ENCODE measurements at regions not wholly inside any gene's neighbourhood (a gene's known extent, or its start where the extent isn't known, plus 50 kb on each side); places are given as distances from the start of the nearest gene placed in this dataset.

DNA sequence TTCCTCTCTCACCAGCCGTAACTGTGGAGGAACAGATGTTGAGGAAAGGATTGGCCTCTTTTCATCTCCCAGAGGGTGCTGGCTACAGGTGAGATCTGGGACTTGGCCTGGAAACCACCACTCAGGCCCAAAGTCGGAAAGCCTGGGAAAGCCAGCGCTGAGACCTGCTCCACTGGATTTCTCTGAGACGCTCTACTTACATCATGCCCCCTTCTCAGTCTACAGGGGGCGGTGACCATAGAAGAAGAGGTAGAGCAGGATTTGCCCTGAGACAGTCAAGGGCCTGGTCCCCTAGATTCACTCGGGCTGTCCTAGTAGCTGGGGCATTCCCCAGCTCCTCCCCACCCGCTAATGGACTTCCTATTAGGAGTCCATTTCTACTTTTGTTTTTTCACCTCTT is 80.9 kb downstream of the C3orf38 start:
- ATAC-seq, result no peak
- 94 to 98% methylated on average over 7 of the region's 7 CpGs for WGBS, 2 donors
- H3K9me3 ChIP-seq, result no peaks in the 10 kb centered on the region
- H3K4me3 ChIP-seq, result no peak overlapping the region
- H3K36me3 ChIP-seq, result no peaks in the 10 kb centered on the region
- intact Hi-C loops (cut with DNase I), result no loop called here
- TF ChIP-seq, protein P1, sequence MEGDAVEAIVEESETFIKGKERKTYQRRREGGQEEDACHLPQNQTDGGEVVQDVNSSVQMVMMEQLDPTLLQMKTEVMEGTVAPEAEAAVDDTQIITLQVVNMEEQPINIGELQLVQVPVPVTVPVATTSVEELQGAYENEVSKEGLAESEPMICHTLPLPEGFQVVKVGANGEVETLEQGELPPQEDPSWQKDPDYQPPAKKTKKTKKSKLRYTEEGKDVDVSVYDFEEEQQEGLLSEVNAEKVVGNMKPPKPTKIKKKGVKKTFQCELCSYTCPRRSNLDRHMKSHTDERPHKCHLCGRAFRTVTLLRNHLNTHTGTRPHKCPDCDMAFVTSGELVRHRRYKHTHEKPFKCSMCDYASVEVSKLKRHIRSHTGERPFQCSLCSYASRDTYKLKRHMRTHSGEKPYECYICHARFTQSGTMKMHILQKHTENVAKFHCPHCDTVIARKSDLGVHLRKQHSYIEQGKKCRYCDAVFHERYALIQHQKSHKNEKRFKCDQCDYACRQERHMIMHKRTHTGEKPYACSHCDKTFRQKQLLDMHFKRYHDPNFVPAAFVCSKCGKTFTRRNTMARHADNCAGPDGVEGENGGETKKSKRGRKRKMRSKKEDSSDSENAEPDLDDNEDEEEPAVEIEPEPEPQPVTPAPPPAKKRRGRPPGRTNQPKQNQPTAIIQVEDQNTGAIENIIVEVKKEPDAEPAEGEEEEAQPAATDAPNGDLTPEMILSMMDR (IDR thresholded peaks at IDR 0.05), result no peak
- H3K27ac ChIP-seq, result no peak overlapping the region
- DNase-seq, result no peak
- H3K4me1 ChIP-seq, result no peaks in the 10 kb centered on the region
- H3K27me3 ChIP-seq, result no peaks in the 10 kb centered on the region

DNA sequence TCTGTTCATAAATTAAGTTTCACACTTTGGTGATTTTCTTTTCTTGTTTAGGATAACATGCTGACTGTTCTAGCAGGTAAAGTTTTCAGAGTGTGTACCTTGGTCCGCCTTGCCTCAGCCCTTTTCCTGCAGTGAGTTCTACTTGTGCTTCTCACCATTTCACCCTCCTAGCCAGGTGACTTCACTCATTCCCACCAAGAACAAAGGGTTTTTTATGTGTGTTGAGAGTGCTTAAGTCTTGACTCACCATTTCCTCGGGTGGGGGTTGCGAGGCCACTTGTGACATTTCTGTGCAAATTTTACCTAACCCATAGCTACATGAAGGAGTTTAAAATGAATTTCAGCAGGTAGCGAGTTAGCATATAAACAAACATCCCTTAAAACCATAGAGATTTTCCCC is 81.4 kb downstream of the C3orf38 start:
- no peaks in the 10 kb centered on the region for H3K9me3 ChIP-seq
- TF ChIP-seq, protein P1 (IDR thresholded peaks at IDR 0.05), result no peak
- DNase-seq (no peak), ATAC-seq (no peak)
- no peaks in the 10 kb centered on the region for H3K27me3 ChIP-seq
- no peaks in the 10 kb centered on the region for H3K36me3 ChIP-seq
- H3K27ac ChIP-seq, result no peak overlapping the region
- no peaks in the 10 kb centered on the region for H3K4me1 ChIP-seq
- H3K4me3 ChIP-seq, result no peak overlapping the region
- WGBS, 2 donors, result 87 to 88% methylated on average over 4 of the region's 4 CpGs
- intact Hi-C loops (cut with DNase I), result no loop called here

DNA sequence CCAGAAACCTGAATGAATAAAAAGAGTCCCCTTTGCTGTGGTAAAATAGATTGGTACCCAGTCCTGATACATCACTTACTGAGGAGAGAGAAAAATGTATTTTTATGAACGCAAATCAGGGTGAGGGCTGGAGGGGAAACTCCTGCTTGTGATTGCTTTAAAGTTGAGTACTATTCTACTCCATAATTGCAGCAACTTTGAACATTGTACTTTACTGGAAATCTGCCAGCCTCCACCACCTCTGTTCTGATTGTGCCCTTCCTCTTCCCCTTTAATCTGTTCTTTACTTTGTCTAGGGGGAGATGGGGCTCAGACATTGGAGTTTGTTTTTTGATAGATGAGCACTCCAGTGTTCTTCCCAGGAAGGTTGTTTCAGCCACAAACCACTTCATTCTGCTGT is 81.9 kb downstream of the C3orf38 start:
- ATAC-seq (no peak), DNase-seq (no peak)
- intact Hi-C loops (cut with DNase I), result no loop called here
- Histone ChIP-seq H3K4me1 (no peaks in the 10 kb centered on the region), H3K36me3 (no peaks in the 10 kb centered on the region), H3K9me3 (no peaks in the 10 kb centered on the region), H3K27me3 (no peaks in the 10 kb centered on the region), H3K27ac (no peak overlapping the region), H3K4me3 (no peak overlapping the region)
- TF ChIP-seq, protein P1 (IDR thresholded peaks at IDR 0.05), result no peak
- WGBS, 2 donors, result 67 to 69% methylated on average over 1 of the region's 1 CpG

DNA sequence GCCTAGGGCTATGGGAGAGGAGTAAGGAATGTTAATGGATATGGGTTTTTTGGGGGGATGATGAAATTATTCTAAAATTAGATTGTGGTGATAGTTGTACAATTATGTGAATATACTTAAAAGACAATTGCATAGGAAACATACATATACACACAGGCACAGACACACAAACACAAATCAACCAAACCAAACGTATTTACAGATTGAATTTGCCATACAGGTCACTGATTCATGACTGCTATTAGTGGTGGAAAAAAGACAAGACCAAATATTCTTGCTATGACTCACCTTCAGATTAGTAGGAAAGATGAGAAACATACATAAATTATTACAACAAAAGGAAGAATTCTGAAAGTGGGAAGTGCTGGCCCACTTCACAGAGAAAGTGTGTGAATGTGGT is 85.3 kb downstream of the C3orf38 start:
- ATAC-seq, result no peak
- Histone ChIP-seq H3K4me1 (no peaks in the 10 kb centered on the region), H3K36me3 (no peaks in the 10 kb centered on the region), H3K9me3 (no peaks in the 10 kb centered on the region), H3K27me3 (no peaks in the 10 kb centered on the region), H3K27ac (no peak overlapping the region), H3K4me3 (no peak overlapping the region)
- TF ChIP-seq, protein P1 (IDR thresholded peaks at IDR 0.05), result no peak
- DNase-seq, result no peak
- intact Hi-C loops (cut with DNase I), result no loop called here
- 0 to 43% methylated on average over 1 of the region's 1 CpG for WGBS, 2 donors

DNA sequence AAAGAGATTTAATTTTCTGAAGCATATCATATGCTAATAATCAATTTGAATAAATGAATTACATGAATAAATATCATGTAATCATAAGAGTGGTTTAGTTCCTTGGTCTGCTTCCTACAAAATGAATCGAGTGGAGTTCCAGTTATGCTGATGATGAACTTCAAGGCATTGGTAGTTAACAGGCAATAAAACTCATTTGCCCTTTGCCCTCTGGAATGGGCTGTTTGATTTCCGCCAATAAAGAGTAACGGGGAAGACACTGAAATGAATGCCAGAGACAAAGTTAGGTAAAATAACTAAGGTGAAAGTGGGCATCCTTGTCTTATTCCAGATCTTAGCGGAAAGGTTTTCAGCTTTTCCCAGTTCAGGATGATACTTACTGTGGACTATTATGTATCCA is 90.1 kb downstream of the C3orf38 start:
- DNase-seq (no peak), ATAC-seq (no peak)
- TF ChIP-seq, protein P1 (IDR thresholded peaks at IDR 0.05), result no peak
- WGBS, 2 donors, result 94 to 98% methylated on average over 4 of the region's 4 CpGs
- Histone ChIP-seq H3K27ac (no peak overlapping the region), H3K36me3 (no peaks in the 10 kb centered on the region), H3K27me3 (no peaks in the 10 kb centered on the region), H3K4me3 (no peak overlapping the region), H3K9me3 (peaks cover 0 to 11% (median 0%) of the 10 kb centered on the region in 11 donors), H3K4me1 (no peaks in the 10 kb centered on the region)
- intact Hi-C loops (cut with DNase I), result no loop called here
